ENCODE measurements at regions not wholly inside any gene's neighbourhood (a gene's known extent, or its start where the extent isn't known, plus 50 kb on each side); places are given as distances from the start of the nearest gene placed in this dataset.

- CTCF ChIA-PET, result no interaction called here
These were observed 59.0 kb upstream of the ZNF726 start for GRCh38 chr19:23855676-23856075.

GRCh38 chr19:23851966-23852365, 62.7 kb upstream of the ZNF726 start:
- in situ Hi-C loops (cut with HindIII; ENCODE audit: low pct_unique_long_range_greater_than_20kb, low sequenced_read_pairs), result no loop called here
- no peaks in the 10 kb centered on the region for H3K27me3 ChIP-seq (ENCODE audit: control insufficient read depth, insufficient read depth, low read length)
- DNase-seq (ENCODE audit: low read depth, low spot score) (no peak), ATAC-seq (no peak)
- H3K4me3 ChIP-seq (ENCODE audit: low read depth in 2 of 2, low read length in 2 of 2), result no peak overlapping the region
- TF ChIP-seq TCF7L2 (IDR thresholded peaks at IDR 0.05; ENCODE audit: low read depth, low read length) (no peak), CTCF (IDR thresholded peaks at IDR 0.05) (no peak), SIN3A (IDR thresholded peaks at IDR 0.05; ENCODE audit: borderline replicate concordance, insufficient read depth, low read depth, low read length) (no peak), REST (IDR thresholded peaks at IDR 0.05; ENCODE audit: insufficient read depth in 1 of 2, low read depth in 2 of 2, low read length in 1 of 2) (no peak), POLR2AphosphoS5 (IDR thresholded peaks at IDR 0.05; ENCODE audit: low read depth, low read length) (no peak)
- H3K27ac ChIP-seq (ENCODE audit: low read length), result no peak overlapping the region
- no TSS peak for BruUV-seq (replicated peaks)
- ChIA-PET CTCF (no interaction called here), POLR2A (no interaction called here)
- H3K4me1 ChIP-seq (ENCODE audit: control insufficient read depth, insufficient read depth, low read length), result no peaks in the 10 kb centered on the region
- H3K9me3 ChIP-seq (ENCODE audit: control insufficient read depth, insufficient read depth, low read depth, low read length), result no peaks in the 10 kb centered on the region
- intact Hi-C loops (cut with micrococcal nuclease; ENCODE audit: unreplicated experiment), result no loop called here
- H3K36me3 ChIP-seq (ENCODE audit: control insufficient read depth, insufficient read depth, low read length), result no peaks in the 10 kb centered on the region

More at GRCh38 chr19:23855676-23856075, 59.0 kb upstream of the ZNF726 start:
- POLR2A ChIA-PET, result no interaction called here
- ATAC-seq (no peak), DNase-seq (ENCODE audit: low read depth, low spot score) (no peak)
- no peaks in the 10 kb centered on the region for H3K4me1 ChIP-seq (ENCODE audit: control insufficient read depth, insufficient read depth, low read length)
- intact Hi-C loops (cut with micrococcal nuclease; ENCODE audit: unreplicated experiment) (loop anchor here (2.0 kb wide), 1 partner anchor 57 kb away; no protein-coding TSS in a partner anchor), in situ Hi-C loops (cut with HindIII; ENCODE audit: low pct_unique_long_range_greater_than_20kb, low sequenced_read_pairs) (no loop called here)
- no TSS peak for BruUV-seq (replicated peaks)
- H3K9me3 ChIP-seq (ENCODE audit: control insufficient read depth, insufficient read depth, low read depth, low read length), result no peaks in the 10 kb centered on the region
- H3K4me3 ChIP-seq (ENCODE audit: low read depth in 2 of 2, low read length in 2 of 2), result no peak overlapping the region
- H3K36me3 ChIP-seq (ENCODE audit: control insufficient read depth, insufficient read depth, low read length), result no peaks in the 10 kb centered on the region
- H3K27me3 ChIP-seq (ENCODE audit: control insufficient read depth, insufficient read depth, low read length), result no peaks in the 10 kb centered on the region
- no peak overlapping the region for H3K27ac ChIP-seq (ENCODE audit: low read length)
- TF ChIP-seq POLR2AphosphoS5 (IDR thresholded peaks at IDR 0.05; ENCODE audit: low read depth, low read length) (no peak), REST (IDR thresholded peaks at IDR 0.05; ENCODE audit: insufficient read depth in 1 of 2, low read depth in 2 of 2, low read length in 1 of 2) (no peak), CTCF (IDR thresholded peaks at IDR 0.05) (no peak), TCF7L2 (IDR thresholded peaks at IDR 0.05; ENCODE audit: low read depth, low read length) (no peak), SIN3A (IDR thresholded peaks at IDR 0.05; ENCODE audit: borderline replicate concordance, insufficient read depth, low read depth, low read length) (no peak)
